ENCODE measurements at regions not wholly inside any gene's neighbourhood (a gene's known extent, or its start where the extent isn't known, plus 50 kb on each side); places are given as distances from the start of the nearest gene placed in this dataset.

DNA sequence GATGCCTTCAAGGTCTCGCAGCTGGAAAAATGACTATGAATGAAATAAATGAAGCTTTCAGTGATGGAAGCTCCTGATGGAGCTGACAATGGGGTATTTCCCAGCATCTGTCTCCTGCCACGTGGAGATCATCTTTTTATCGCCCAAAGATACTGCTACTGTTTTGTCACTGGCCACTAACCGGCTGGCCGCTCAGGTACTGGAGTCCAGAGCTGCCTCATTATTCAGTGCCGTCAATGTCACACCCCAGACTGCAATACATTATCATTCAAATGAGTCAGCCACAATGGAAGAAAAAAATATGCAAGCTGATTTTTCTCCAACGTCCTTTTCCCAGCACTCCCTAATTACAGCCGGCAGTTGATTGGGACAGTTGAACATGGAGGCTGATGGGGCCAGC is 280.4 kb downstream of the ZSWIM6 start:
- TF ChIP-seq CTCF (IDR thresholded peaks at IDR 0.05; ENCODE audit: low read depth, low read length), result no peak
- TF ChIP-seq, protein P1, sequence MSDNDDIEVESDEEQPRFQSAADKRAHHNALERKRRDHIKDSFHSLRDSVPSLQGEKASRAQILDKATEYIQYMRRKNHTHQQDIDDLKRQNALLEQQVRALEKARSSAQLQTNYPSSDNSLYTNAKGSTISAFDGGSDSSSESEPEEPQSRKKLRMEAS (IDR thresholded peaks at IDR 0.05; ENCODE audit: low read depth, low read length), result no peak

Measured in NB4 (cell line).